ENCODE measurements at regions not wholly inside any gene's neighbourhood (a gene's known extent, or its start where the extent isn't known, plus 50 kb on each side); places are given as distances from the start of the nearest gene placed in this dataset.

DNA sequence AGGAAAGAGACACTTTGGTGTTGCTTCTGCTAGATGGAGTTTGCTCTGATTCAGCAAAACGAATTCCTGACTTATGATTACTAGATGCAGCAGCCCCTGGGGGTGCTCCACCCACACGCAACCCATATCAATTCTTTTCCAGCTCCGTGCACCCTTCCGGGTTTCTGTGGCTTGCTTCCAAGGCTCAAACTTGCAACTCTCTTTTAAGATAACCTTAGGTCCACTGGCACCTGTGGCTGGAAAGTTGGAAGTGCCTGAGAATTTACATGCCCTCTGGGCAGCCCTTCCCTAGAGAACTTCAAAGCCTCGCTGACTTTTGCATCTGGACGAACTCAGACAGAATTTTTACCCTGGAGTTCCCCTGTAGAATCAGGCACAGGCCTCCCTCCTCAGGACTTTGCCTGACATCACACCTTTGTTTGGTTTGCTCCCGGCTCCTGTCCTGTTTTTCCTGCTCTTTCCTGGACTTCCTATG is 224.9 kb downstream of the SNX18 start:
- intact Hi-C loops (cut with micrococcal nuclease), result no loop called here
- CTCF ChIA-PET, result interaction anchor here (0.8 kb wide), 1 partner anchor 225 kb away, joined by 3 read pairs; the partner anchor contains the start of gene SNX18
- DNase-seq (ENCODE audit: low read depth, low spot score) (no peak), ATAC-seq (peak; percentile 40; the same call in 1 of the 2 replicates)
- 0 out of 2 replicates have a peak overlapping the region, but pooled peaks have one; percentile 9 for H3K4me2 ChIP-seq (ENCODE audit: low read length)
- peaks cover 3 to 16% of the 10 kb centered on the region in 2 experiments; a peak in 2 of 4 replicates for H3K4me1 ChIP-seq (ENCODE audit: control insufficient read depth in 1 of 2, insufficient read depth in 2 of 2, low read length in 2 of 2)
- no peaks in the 10 kb centered on the region for H3K9me3 ChIP-seq (ENCODE audit: control insufficient read depth in 1 of 2, insufficient read depth in 1 of 2, low read depth in 1 of 2, low read length in 2 of 2)
- H2AFZ ChIP-seq (ENCODE audit: low read depth, low read length, poor library complexity, severe bottlenecking), result peak overlapping the region; percentile 16
- BruUV-seq (replicated peaks), result no TSS peak
- H3K79me2 ChIP-seq (ENCODE audit: insufficient read depth, low read length), result no peaks in the 10 kb centered on the region
- TF ChIP-seq RAD21 (IDR thresholded peaks at IDR 0.05; ENCODE audit: low read depth), result peak; percentile 23; the same call in 1 of the 2 replicates
- no peak for TF ChIP-seq EGR1 (IDR thresholded peaks at IDR 0.05; ENCODE audit: low read depth)
- no peak for TF ChIP-seq POLR2AphosphoS5 (IDR thresholded peaks at IDR 0.05; ENCODE audit: low read depth, low read length)
- TF ChIP-seq ELF1 (IDR thresholded peaks at IDR 0.05; ENCODE audit: borderline replicate concordance, low read depth), result no peak
- TF ChIP-seq YY1 (IDR thresholded peaks at IDR 0.05; ENCODE audit: extremely low read depth, insufficient replicate concordance, low read depth, low read length), result no peak
- no peaks in the 10 kb centered on the region for H3K9me2 ChIP-seq (ENCODE audit: insufficient read depth)
- no peaks in the 10 kb centered on the region for H4K20me1 ChIP-seq (ENCODE audit: insufficient read depth)
- H3K36me3 ChIP-seq (ENCODE audit: control insufficient read depth in 1 of 2, insufficient read depth in 2 of 2, low read length in 2 of 2), result no peaks in the 10 kb centered on the region
- RAD21 ChIA-PET (ENCODE audit: low non-redundant PET in 1 of 2, low total read pairs in 2 of 2, uncharacterized antibody in 2 of 2, unreplicated experiment in 2 of 2), result no interaction called here
- POLR2A ChIA-PET, result no interaction called here
- H3K27ac ChIP-seq (ENCODE audit: low read depth, low read length), result no peak overlapping the region
- H3K4me3 ChIP-seq (replicated peaks in 1 of 2; ENCODE audit: low read depth in 1 of 2, low read length in 2 of 2), result no peak overlapping the region
- no peaks in the 10 kb centered on the region for H3K27me3 ChIP-seq (ENCODE audit: insufficient read depth, low read length)
- no peak overlapping the region for H3K9ac ChIP-seq (ENCODE audit: low read length)

DNA sequence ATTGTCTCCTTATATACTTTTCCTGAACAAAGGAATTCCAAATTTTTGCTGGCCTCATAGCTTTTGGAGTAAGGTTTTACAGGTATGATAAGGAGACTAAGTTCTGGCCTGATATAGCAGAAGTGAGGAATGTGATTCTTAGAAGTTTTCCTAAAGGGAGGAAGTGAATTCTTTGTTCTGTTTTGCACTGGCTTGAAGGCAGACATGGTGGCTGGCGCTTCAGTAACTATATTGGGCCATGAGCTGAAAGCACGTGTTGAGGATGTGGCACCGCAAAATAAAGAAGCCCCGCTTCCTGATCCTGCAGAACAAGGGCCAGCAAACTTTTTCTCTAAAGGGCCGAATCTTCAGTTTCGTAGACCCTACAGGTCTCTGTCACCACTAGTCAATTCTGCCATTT is 224.2 kb downstream of the SNX18 start:
- RAD21 ChIA-PET (ENCODE audit: low non-redundant PET in 1 of 2, low total read pairs in 2 of 2, uncharacterized antibody in 2 of 2, unreplicated experiment in 2 of 2), result no interaction called here
- Histone ChIP-seq H3K4me1 (ENCODE audit: control insufficient read depth in 1 of 2, insufficient read depth in 2 of 2, low read length in 2 of 2) (peaks cover 3 to 16% of the 10 kb centered on the region in 2 experiments; a peak in 2 of 4 replicates), H3K4me2 (ENCODE audit: low read length) (no peak overlapping the region), H3K27ac (ENCODE audit: low read depth, low read length) (no peak overlapping the region), H4K20me1 (ENCODE audit: insufficient read depth) (no peaks in the 10 kb centered on the region), H3K9me3 (ENCODE audit: control insufficient read depth in 1 of 2, insufficient read depth in 1 of 2, low read depth in 1 of 2, low read length in 2 of 2) (no peaks in the 10 kb centered on the region), H3K9me2 (ENCODE audit: insufficient read depth) (no peaks in the 10 kb centered on the region), H3K9ac (ENCODE audit: low read length) (no peak overlapping the region), H3K36me3 (ENCODE audit: control insufficient read depth in 1 of 2, insufficient read depth in 2 of 2, low read length in 2 of 2) (no peaks in the 10 kb centered on the region), H3K79me2 (ENCODE audit: insufficient read depth, low read length) (no peaks in the 10 kb centered on the region), H2AFZ (ENCODE audit: low read depth, low read length, poor library complexity, severe bottlenecking) (no peak overlapping the region), H3K27me3 (ENCODE audit: insufficient read depth, low read length) (no peaks in the 10 kb centered on the region), H3K4me3 (replicated peaks in 1 of 2; ENCODE audit: low read depth in 1 of 2, low read length in 2 of 2) (no peak overlapping the region)
- TF ChIP-seq ZFX (IDR thresholded peaks at IDR 0.05) (no peak), EZH2phosphoT487 (IDR thresholded peaks at IDR 0.05; ENCODE audit: borderline replicate concordance) (no peak), TCF7L2 (IDR thresholded peaks at IDR 0.05; ENCODE audit: borderline replicate concordance, extremely low read depth, insufficient read depth, insufficient read length) (no peak), ELF1 (IDR thresholded peaks at IDR 0.05; ENCODE audit: borderline replicate concordance, low read depth) (no peak), SP1 (IDR thresholded peaks at IDR 0.05; ENCODE audit: low read depth) (no peak), CEBPB (IDR thresholded peaks at IDR 0.05; ENCODE audit: low read depth) (no peak), YY1 (IDR thresholded peaks at IDR 0.05; ENCODE audit: extremely low read depth, insufficient replicate concordance, low read depth, low read length) (no peak), SRF (IDR thresholded peaks at IDR 0.05; ENCODE audit: low read depth) (no peak), EZH2 (IDR thresholded peaks at IDR 0.05) (no peak), POLR2A (IDR thresholded peaks at IDR 0.05; ENCODE audit: borderline replicate concordance, extremely low read depth, insufficient read depth, insufficient read length) (no peak), POLR2AphosphoS5 (IDR thresholded peaks at IDR 0.05; ENCODE audit: low read depth, low read length) (no peak)
- TF ChIP-seq, protein P1, sequence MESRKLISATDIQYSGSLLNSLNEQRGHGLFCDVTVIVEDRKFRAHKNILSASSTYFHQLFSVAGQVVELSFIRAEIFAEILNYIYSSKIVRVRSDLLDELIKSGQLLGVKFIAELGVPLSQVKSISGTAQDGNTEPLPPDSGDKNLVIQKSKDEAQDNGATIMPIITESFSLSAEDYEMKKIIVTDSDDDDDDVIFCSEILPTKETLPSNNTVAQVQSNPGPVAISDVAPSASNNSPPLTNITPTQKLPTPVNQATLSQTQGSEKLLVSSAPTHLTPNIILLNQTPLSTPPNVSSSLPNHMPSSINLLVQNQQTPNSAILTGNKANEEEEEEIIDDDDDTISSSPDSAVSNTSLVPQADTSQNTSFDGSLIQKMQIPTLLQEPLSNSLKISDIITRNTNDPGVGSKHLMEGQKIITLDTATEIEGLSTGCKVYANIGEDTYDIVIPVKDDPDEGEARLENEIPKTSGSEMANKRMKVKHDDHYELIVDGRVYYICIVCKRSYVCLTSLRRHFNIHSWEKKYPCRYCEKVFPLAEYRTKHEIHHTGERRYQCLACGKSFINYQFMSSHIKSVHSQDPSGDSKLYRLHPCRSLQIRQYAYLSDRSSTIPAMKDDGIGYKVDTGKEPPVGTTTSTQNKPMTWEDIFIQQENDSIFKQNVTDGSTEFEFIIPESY (IDR thresholded peaks at IDR 0.05; ENCODE audit: extremely low read depth, insufficient replicate concordance, low read length), result no peak
- TF ChIP-seq, protein P2, sequence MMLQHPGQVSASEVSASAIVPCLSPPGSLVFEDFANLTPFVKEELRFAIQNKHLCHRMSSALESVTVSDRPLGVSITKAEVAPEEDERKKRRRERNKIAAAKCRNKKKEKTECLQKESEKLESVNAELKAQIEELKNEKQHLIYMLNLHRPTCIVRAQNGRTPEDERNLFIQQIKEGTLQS (IDR thresholded peaks at IDR 0.05), result no peak
- TF ChIP-seq, protein P3, sequence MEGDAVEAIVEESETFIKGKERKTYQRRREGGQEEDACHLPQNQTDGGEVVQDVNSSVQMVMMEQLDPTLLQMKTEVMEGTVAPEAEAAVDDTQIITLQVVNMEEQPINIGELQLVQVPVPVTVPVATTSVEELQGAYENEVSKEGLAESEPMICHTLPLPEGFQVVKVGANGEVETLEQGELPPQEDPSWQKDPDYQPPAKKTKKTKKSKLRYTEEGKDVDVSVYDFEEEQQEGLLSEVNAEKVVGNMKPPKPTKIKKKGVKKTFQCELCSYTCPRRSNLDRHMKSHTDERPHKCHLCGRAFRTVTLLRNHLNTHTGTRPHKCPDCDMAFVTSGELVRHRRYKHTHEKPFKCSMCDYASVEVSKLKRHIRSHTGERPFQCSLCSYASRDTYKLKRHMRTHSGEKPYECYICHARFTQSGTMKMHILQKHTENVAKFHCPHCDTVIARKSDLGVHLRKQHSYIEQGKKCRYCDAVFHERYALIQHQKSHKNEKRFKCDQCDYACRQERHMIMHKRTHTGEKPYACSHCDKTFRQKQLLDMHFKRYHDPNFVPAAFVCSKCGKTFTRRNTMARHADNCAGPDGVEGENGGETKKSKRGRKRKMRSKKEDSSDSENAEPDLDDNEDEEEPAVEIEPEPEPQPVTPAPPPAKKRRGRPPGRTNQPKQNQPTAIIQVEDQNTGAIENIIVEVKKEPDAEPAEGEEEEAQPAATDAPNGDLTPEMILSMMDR (IDR thresholded peaks at IDR 0.05 in 2 of 3, conservative IDR thresholded peaks at IDR 0.05 in 1 of 3; ENCODE audit: borderline replicate concordance in 1 of 3, insufficient read depth in 1 of 3, low read depth in 2 of 3, low read length in 2 of 3), result no peak
- TF ChIP-seq, protein P4, sequence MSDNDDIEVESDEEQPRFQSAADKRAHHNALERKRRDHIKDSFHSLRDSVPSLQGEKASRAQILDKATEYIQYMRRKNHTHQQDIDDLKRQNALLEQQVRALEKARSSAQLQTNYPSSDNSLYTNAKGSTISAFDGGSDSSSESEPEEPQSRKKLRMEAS (IDR thresholded peaks at IDR 0.05), result no peak
- POLR2A ChIA-PET, result no interaction called here
- intact Hi-C loops (cut with micrococcal nuclease), result no loop called here
- ATAC-seq, result no peak
- CTCF ChIA-PET, result no interaction called here
- BruUV-seq (replicated peaks), result no TSS peak
- DNase-seq (ENCODE audit: low read depth, low spot score), result no peak

Data from HCT116 (cell line).